ENCODE measurements at regions not wholly inside any gene's neighbourhood (a gene's known extent, or its start where the extent isn't known, plus 50 kb on each side); places are given as distances from the start of the nearest gene placed in this dataset.

GRCh38 chr20:36084356-36084755 lies 70.2 kb upstream of the EPB41L1 start:
- no peak for ATAC-seq (ENCODE audit: low read depth)
- Histone ChIP-seq H3K4me3 (ENCODE audit: control extremely low read depth in 1 of 5, extremely low read depth in 1 of 5, insufficient read depth in 1 of 5, low read depth in 2 of 5, low read length in 4 of 5) (no peak overlapping the region), H3K79me2 (ENCODE audit: control insufficient read depth, insufficient read depth, low read length) (no peaks in the 10 kb centered on the region), H2AFZ (ENCODE audit: insufficient read depth, low read depth, low read length, poor library complexity, severe bottlenecking) (no peak overlapping the region), H3K4me2 (replicated peaks; ENCODE audit: low read depth, low read length, poor library complexity, severe bottlenecking) (no peak overlapping the region), H3K27me3 (replicated peaks in 1 of 4; ENCODE audit: control extremely low read depth in 1 of 4, control insufficient read depth in 3 of 4, insufficient read depth in 4 of 4, low read length in 3 of 4) (peaks cover 0 to 20% (median 2%) of the 10 kb centered on the region in 4 experiments), H3K9ac (ENCODE audit: low read length) (no peak overlapping the region), H3K27ac (ENCODE audit: low read length in 2 of 2) (no peak overlapping the region), H3K4me1 (ENCODE audit: control insufficient read depth in 2 of 2, insufficient read depth in 2 of 2, low read length in 2 of 2) (peaks cover 0 to 6% of the 10 kb centered on the region in 2 donors), H3K36me3 (replicated peaks in 1 of 2; ENCODE audit: control extremely low read depth in 1 of 2, control insufficient read depth in 1 of 2, extremely low read depth in 1 of 2, insufficient read depth in 2 of 2, low read length in 1 of 2) (no peaks in the 10 kb centered on the region), H4K20me1 (ENCODE audit: control insufficient read depth, insufficient read depth, low read length, poor library complexity, severe bottlenecking) (no peaks in the 10 kb centered on the region), H3K9me3 (ENCODE audit: control extremely low read depth in 1 of 3, control insufficient read depth in 2 of 3, insufficient read depth in 1 of 3, low read length in 2 of 3) (no peaks in the 10 kb centered on the region)
- WGBS (ENCODE audit: insufficient coverage): 83% methylated on average over 1 of the region's 3 CpGs
- TF ChIP-seq EZH2 (IDR thresholded peaks at IDR 0.05; ENCODE audit: borderline replicate concordance, insufficient read depth, low read depth, low read length, poor library complexity, severe bottlenecking): no peak
- TF ChIP-seq, protein P1, sequence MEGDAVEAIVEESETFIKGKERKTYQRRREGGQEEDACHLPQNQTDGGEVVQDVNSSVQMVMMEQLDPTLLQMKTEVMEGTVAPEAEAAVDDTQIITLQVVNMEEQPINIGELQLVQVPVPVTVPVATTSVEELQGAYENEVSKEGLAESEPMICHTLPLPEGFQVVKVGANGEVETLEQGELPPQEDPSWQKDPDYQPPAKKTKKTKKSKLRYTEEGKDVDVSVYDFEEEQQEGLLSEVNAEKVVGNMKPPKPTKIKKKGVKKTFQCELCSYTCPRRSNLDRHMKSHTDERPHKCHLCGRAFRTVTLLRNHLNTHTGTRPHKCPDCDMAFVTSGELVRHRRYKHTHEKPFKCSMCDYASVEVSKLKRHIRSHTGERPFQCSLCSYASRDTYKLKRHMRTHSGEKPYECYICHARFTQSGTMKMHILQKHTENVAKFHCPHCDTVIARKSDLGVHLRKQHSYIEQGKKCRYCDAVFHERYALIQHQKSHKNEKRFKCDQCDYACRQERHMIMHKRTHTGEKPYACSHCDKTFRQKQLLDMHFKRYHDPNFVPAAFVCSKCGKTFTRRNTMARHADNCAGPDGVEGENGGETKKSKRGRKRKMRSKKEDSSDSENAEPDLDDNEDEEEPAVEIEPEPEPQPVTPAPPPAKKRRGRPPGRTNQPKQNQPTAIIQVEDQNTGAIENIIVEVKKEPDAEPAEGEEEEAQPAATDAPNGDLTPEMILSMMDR (IDR thresholded peaks at IDR 0.05): no peak
- H3K27me3 Mint-ChIP-seq: peaks cover 35% of the 10 kb centered on the region
- no peak overlapping the region for H3K4me3 Mint-ChIP-seq
- H3K4me1 Mint-ChIP-seq: peaks cover 4% of the 10 kb centered on the region
- ChIA-PET CTCF (no interaction called here), POLR2A (no interaction called here)
- DNase-seq: no peak
- no peak overlapping the region for H3K27ac Mint-ChIP-seq
- H3K9me3 Mint-ChIP-seq (ENCODE audit: insufficient read depth): peaks cover 2% of the 10 kb centered on the region
- intact Hi-C loops (cut with micrococcal nuclease): no loop called here

DNA sequence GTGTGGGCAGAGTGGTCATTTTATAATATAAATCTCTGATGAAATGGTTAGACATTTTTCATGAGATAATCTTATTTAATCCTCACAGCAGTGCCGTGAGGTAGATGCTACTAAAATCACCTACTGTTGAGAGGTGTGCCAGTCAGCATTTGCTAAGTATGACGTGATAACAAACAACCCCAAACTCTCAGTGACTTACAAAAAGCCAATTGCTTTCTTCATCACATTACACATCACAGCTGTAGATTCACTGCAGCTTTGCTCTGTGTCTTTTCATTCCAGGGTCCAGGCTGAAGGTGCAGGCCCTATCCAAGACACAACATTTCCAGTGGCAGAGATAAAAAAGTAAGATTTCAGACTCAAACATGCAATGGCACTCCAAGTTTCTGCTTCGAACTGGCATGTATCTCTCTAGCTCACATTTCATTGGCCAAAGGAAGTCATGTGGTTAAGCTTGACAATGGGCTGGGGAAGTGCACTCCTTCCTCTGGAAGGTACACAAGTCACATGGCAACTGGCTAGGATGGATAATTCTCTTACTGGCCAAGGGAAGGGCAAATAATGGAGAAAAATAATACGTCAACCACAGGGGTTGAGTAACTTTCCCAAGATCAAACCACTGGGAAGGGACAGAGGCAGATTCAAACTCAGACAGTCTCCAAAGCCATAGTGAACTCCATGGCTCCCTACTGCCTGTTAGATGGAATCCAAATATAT lies 69.5 kb upstream of the EPB41L1 start:
- TF ChIP-seq EZH2 (IDR thresholded peaks at IDR 0.05; ENCODE audit: borderline replicate concordance, insufficient read depth, low read depth, low read length, poor library complexity, severe bottlenecking): no peak
- TF ChIP-seq, protein P1 (IDR thresholded peaks at IDR 0.05): no peak
- Histone ChIP-seq H3K9me3 (ENCODE audit: control extremely low read depth in 1 of 3, control insufficient read depth in 2 of 3, insufficient read depth in 1 of 3, low read length in 2 of 3) (no peaks in the 10 kb centered on the region), H3K4me2 (replicated peaks; ENCODE audit: low read depth, low read length, poor library complexity, severe bottlenecking) (no peak overlapping the region), H3K4me3 (ENCODE audit: control extremely low read depth in 1 of 5, extremely low read depth in 1 of 5, insufficient read depth in 1 of 5, low read depth in 2 of 5, low read length in 4 of 5) (no peak overlapping the region), H3K36me3 (replicated peaks in 1 of 2; ENCODE audit: control extremely low read depth in 1 of 2, control insufficient read depth in 1 of 2, extremely low read depth in 1 of 2, insufficient read depth in 2 of 2, low read length in 1 of 2) (no peaks in the 10 kb centered on the region), H3K27ac (ENCODE audit: low read length in 2 of 2) (no peak overlapping the region), H3K79me2 (ENCODE audit: control insufficient read depth, insufficient read depth, low read length) (no peaks in the 10 kb centered on the region), H4K20me1 (ENCODE audit: control insufficient read depth, insufficient read depth, low read length, poor library complexity, severe bottlenecking) (no peaks in the 10 kb centered on the region), H2AFZ (ENCODE audit: insufficient read depth, low read depth, low read length, poor library complexity, severe bottlenecking) (no peak overlapping the region), H3K27me3 (replicated peaks in 1 of 4; ENCODE audit: control extremely low read depth in 1 of 4, control insufficient read depth in 3 of 4, insufficient read depth in 4 of 4, low read length in 3 of 4) (peaks cover 0 to 22% (median 4%) of the 10 kb centered on the region in 4 experiments), H3K4me1 (ENCODE audit: control insufficient read depth in 2 of 2, insufficient read depth in 2 of 2, low read length in 2 of 2) (peaks cover 0 to 6% of the 10 kb centered on the region in 2 donors), H3K9ac (ENCODE audit: low read length) (no peak overlapping the region)
- Mint-ChIP-seq H3K4me3 (no peak overlapping the region), H3K27me3 (peaks cover 33% of the 10 kb centered on the region), H3K27ac (no peak overlapping the region), H3K4me1 (peaks cover 4% of the 10 kb centered on the region), H3K9me3 (ENCODE audit: insufficient read depth) (peaks cover 2% of the 10 kb centered on the region)
- ATAC-seq (ENCODE audit: low read depth) (no peak), DNase-seq (no peak)
- intact Hi-C loops (cut with micrococcal nuclease): no loop called here
- CTCF ChIA-PET: no interaction called here
- POLR2A ChIA-PET: interaction anchor here (0.6 kb wide), 1 partner anchor 53 kb away, joined by 9 read pairs; no protein-coding TSS in a partner anchor
- WGBS (ENCODE audit: insufficient coverage): 100% methylated on average over 1 of the region's 4 CpGs
